ENCODE measurements at regions not wholly inside any gene's neighbourhood (a gene's known extent, or its start where the extent isn't known, plus 50 kb on each side); places are given as distances from the start of the nearest gene placed in this dataset.

- no peak for ATAC-seq
- no peaks in the 10 kb centered on the region for H3K36me3 ChIP-seq
- no peak overlapping the region for H3K27ac ChIP-seq
- TF ChIP-seq POLR2AphosphoS5 (IDR thresholded peaks at IDR 0.05) = no peak
- TF ChIP-seq, protein P1, sequence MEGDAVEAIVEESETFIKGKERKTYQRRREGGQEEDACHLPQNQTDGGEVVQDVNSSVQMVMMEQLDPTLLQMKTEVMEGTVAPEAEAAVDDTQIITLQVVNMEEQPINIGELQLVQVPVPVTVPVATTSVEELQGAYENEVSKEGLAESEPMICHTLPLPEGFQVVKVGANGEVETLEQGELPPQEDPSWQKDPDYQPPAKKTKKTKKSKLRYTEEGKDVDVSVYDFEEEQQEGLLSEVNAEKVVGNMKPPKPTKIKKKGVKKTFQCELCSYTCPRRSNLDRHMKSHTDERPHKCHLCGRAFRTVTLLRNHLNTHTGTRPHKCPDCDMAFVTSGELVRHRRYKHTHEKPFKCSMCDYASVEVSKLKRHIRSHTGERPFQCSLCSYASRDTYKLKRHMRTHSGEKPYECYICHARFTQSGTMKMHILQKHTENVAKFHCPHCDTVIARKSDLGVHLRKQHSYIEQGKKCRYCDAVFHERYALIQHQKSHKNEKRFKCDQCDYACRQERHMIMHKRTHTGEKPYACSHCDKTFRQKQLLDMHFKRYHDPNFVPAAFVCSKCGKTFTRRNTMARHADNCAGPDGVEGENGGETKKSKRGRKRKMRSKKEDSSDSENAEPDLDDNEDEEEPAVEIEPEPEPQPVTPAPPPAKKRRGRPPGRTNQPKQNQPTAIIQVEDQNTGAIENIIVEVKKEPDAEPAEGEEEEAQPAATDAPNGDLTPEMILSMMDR (IDR thresholded peaks at IDR 0.05) = no peak
- no peak for TF ChIP-seq EP300 (IDR thresholded peaks at IDR 0.05)
- no peak for TF ChIP-seq POLR2A (IDR thresholded peaks at IDR 0.05)
- H3K9me3 ChIP-seq = no peaks in the 10 kb centered on the region
- H3K4me1 ChIP-seq = no peaks in the 10 kb centered on the region
- H3K4me3 ChIP-seq = no peak overlapping the region
- WGBS, 2 donors (ENCODE audit: low coverage in 1 of 2) = 42 to 71% methylated on average over 2 of the region's 2 CpGs
- H3K27me3 ChIP-seq = no peaks in the 10 kb centered on the region
These were observed 291.4 kb upstream of the ISL1 start for GRCh38 chr5:51091816-51092215.

GRCh38 chr5:51095486-51095885, 287.8 kb upstream of the ISL1 start:
- Histone ChIP-seq H3K9me3 (no peaks in the 10 kb centered on the region), H3K36me3 (no peaks in the 10 kb centered on the region), H3K27ac (no peak overlapping the region), H3K4me3 (no peak overlapping the region), H3K27me3 (no peaks in the 10 kb centered on the region), H3K4me1 (no peaks in the 10 kb centered on the region)
- TF ChIP-seq, protein P1 (IDR thresholded peaks at IDR 0.05) = no peak
- no peak for TF ChIP-seq POLR2AphosphoS5 (IDR thresholded peaks at IDR 0.05)
- ATAC-seq = no peak
- WGBS, 2 donors (ENCODE audit: low coverage in 1 of 2) = 33 to 72% methylated on average over 7 of the region's 8 CpGs

GRCh38 chr5:51096859-51097258, 286.4 kb upstream of the ISL1 start:
- Histone ChIP-seq H3K27ac (no peak overlapping the region), H3K4me1 (no peaks in the 10 kb centered on the region), H3K9me3 (no peaks in the 10 kb centered on the region), H3K4me3 (no peak overlapping the region), H3K36me3 (no peaks in the 10 kb centered on the region), H3K27me3 (no peaks in the 10 kb centered on the region)
- TF ChIP-seq EP300 (IDR thresholded peaks at IDR 0.05) = no peak
- TF ChIP-seq, protein P1 (IDR thresholded peaks at IDR 0.05) = no peak
- no peak for TF ChIP-seq POLR2AphosphoS5 (IDR thresholded peaks at IDR 0.05)
- TF ChIP-seq POLR2A (IDR thresholded peaks at IDR 0.05) = no peak
- WGBS, 2 donors (ENCODE audit: low coverage in 1 of 2) = 55 to 86% methylated on average over 3 of the region's 3 CpGs
- ATAC-seq = no peak

DNA sequence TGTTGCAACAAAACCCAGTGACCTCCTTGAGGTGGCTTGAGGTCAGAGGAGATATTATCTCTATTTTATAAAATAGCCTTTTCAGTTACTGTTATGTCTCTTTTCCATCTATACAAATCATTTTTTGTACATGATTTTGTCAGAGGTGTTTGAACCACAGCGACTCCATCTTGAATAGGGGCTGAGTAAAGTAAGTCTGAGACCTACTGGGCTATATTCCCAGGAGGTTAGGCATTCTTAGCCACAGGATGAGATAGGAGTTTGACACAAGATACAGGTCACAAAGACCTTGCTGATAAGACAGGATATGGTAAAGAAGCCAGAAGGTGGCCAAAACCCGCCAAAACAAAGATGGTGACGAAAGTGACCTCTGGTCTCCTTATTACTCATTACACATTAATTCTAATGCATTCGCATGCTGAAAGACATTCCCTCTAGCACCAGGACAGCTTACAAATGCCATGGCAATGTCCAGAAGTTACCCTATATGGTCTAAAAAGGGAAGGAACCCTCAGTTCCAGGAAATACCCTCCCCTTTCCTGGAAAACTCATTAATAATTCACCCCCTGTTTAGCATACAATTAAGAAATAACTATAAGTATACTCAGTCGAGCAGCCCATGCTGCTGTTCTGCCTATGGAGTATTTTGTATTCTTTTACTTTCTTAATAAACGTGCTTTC, 283.9 kb upstream of the ISL1 start:
- H3K4me1 ChIP-seq = no peaks in the 10 kb centered on the region
- no peak overlapping the region for H3K27ac ChIP-seq
- WGBS, 2 donors (ENCODE audit: low coverage in 1 of 2) = 76 to 78% methylated on average over 6 of the region's 6 CpGs

GRCh38 chr5:51104556-51104955, 278.7 kb upstream of the ISL1 start:
- Histone ChIP-seq H3K27ac (no peak overlapping the region), H3K9me3 (no peaks in the 10 kb centered on the region), H3K27me3 (no peaks in the 10 kb centered on the region), H3K36me3 (no peaks in the 10 kb centered on the region), H3K4me1 (no peaks in the 10 kb centered on the region), H3K4me3 (no peak overlapping the region)
- TF ChIP-seq, protein P1 (IDR thresholded peaks at IDR 0.05) = no peak
- TF ChIP-seq POLR2A (IDR thresholded peaks at IDR 0.05) (no peak), EP300 (IDR thresholded peaks at IDR 0.05) (no peak), POLR2AphosphoS5 (IDR thresholded peaks at IDR 0.05) (no peak)
- 32 to 50% methylated on average over 2 of the region's 2 CpGs for WGBS, 2 donors (ENCODE audit: low coverage in 1 of 2)
- ATAC-seq = no peak

More for the DNA sequence above, 283.9 kb upstream of the ISL1 start:
- H3K36me3 ChIP-seq = no peaks in the 10 kb centered on the region
- H3K4me3 ChIP-seq = no peak overlapping the region
- no peaks in the 10 kb centered on the region for H3K27me3 ChIP-seq
- no peaks in the 10 kb centered on the region for H3K9me3 ChIP-seq
- TF ChIP-seq POLR2A (IDR thresholded peaks at IDR 0.05) (no peak), EP300 (IDR thresholded peaks at IDR 0.05) (no peak), POLR2AphosphoS5 (IDR thresholded peaks at IDR 0.05) (no peak)
- TF ChIP-seq, protein P1 (IDR thresholded peaks at IDR 0.05) = no peak
- no peak for ATAC-seq
